H9 (cell line): ENCODE measurements at regions not wholly inside any gene's neighbourhood (a gene's known extent, or its start where the extent isn't known, plus 50 kb on each side); places are given as distances from the start of the nearest gene placed in this dataset.

Experiments
- DNase-seq: peaks from one replicate; pipeline ENCODE4 v3.0.0-alpha.2; 2017
- H2AFZ ChIP-seq: one replicate; pipeline ENCODE4 v1.6.1; 2013; ENCODE audit warnings: mild to moderate bottlenecking, low read length, control low read depth, moderate library complexity
- H2AK5ac ChIP-seq: 2 replicates; pipeline ENCODE4 v1.6.1; 2013; ENCODE audit warnings: low read length, control low read depth, mixed read lengths; ENCODE audit not compliant: insufficient read length
- H2BK120ac ChIP-seq: one replicate; pipeline ENCODE4 v1.6.1; 2013; ENCODE audit warnings: low read depth, mild to moderate bottlenecking, low read length, control low read depth, inconsistent platforms; ENCODE audit not compliant: poor library complexity, severe bottlenecking
- H2BK12ac ChIP-seq: 2 replicates; pipeline ENCODE4 v1.6.1; 2013; ENCODE audit warnings: low read length, control low read depth, mixed read lengths, low read depth; ENCODE audit not compliant: insufficient read length
- H2BK15ac ChIP-seq: 2 replicates; pipeline ENCODE4 v1.6.1; 2013; ENCODE audit warnings: low read depth, low read length, control low read depth
- H2BK20ac ChIP-seq: one replicate; pipeline ENCODE4 v1.6.1; 2013; ENCODE audit warnings: low read depth, mild to moderate bottlenecking, low read length, control low read depth, inconsistent platforms; ENCODE audit not compliant: poor library complexity, severe bottlenecking
- H2BK5ac ChIP-seq: 2 replicates; pipeline ENCODE4 v1.6.1; 2013; ENCODE audit warnings: low read length, control low read depth, mixed read lengths; ENCODE audit not compliant: insufficient read length
- H3K14ac ChIP-seq: 2 replicates; pipeline ENCODE4 v1.6.1; 2013; ENCODE audit warnings: low read length, control low read depth; ENCODE audit not compliant: insufficient read depth
- H3K18ac ChIP-seq: 2 replicates; pipeline ENCODE4 v1.6.1; 2013; ENCODE audit warnings: low read depth, mild to moderate bottlenecking, mixed read lengths, low read length, control low read depth; ENCODE audit not compliant: insufficient read length
- H3K23ac ChIP-seq: 2 replicates; pipeline ENCODE4 v1.6.1; 2013; ENCODE audit warnings: low read length, control low read depth, mixed read lengths, low read depth; ENCODE audit not compliant: insufficient read length
- H3K23me2 ChIP-seq: 2 replicates; pipeline ENCODE4 v1.6.1; 2013; ENCODE audit warnings: low read depth, mild to moderate bottlenecking, mixed read lengths, low read length, control low read depth; ENCODE audit not compliant: insufficient read length, poor library complexity, severe bottlenecking
- H3K27ac ChIP-seq: 2 replicates; pipeline ENCODE4 v1.5.1; 2013; ENCODE audit warnings: low read length, control low read depth, mixed read lengths, low read depth; ENCODE audit not compliant: insufficient read length
- H3K27me3 ChIP-seq: 2 replicates; pipeline ENCODE4 v1.6.1; 2013; ENCODE audit warnings: low read length, control low read depth, inconsistent platforms; ENCODE audit not compliant: insufficient read depth
- H3K4ac ChIP-seq: 2 replicates; pipeline ENCODE4 v1.6.1; 2013; ENCODE audit warnings: low read depth, mild to moderate bottlenecking, control low read depth, inconsistent platforms, low read length, moderate library complexity
- H3K4me1 ChIP-seq: 2 replicates; pipeline ENCODE4 v1.6.1; 2013; ENCODE audit warnings: low read length, control low read depth, inconsistent platforms; ENCODE audit not compliant: insufficient read depth
- H3K4me2 ChIP-seq: 2 replicates; pipeline ENCODE4 v1.6.1; 2013; ENCODE audit warnings: low read length, control low read depth, mixed read lengths; ENCODE audit not compliant: insufficient read length, insufficient read depth
- H3K56ac ChIP-seq: 2 replicates; pipeline ENCODE4 v1.6.1; 2013; ENCODE audit warnings: low read depth, mild to moderate bottlenecking, mixed read lengths, low read length, control low read depth; ENCODE audit not compliant: insufficient read length
- H3K79me1 ChIP-seq: 2 replicates; pipeline ENCODE4 v1.6.1; 2013; ENCODE audit warnings: low read depth, mild to moderate bottlenecking, moderate library complexity, low read length, control low read depth, inconsistent platforms; ENCODE audit not compliant: insufficient read depth, poor library complexity, severe bottlenecking
- H3K79me2 ChIP-seq: 2 replicates; pipeline ENCODE4 v1.6.1; 2013; ENCODE audit warnings: low read length, control low read depth, inconsistent platforms; ENCODE audit not compliant: insufficient read depth
- H3K9ac ChIP-seq: 2 replicates; pipeline ENCODE4 v1.6.1; 2013; ENCODE audit warnings: low read length, control low read depth, mixed read lengths; ENCODE audit not compliant: insufficient read length; ENCODE audit errors: extremely low read depth
- H3K9me3 ChIP-seq: one replicate; pipeline ENCODE4 v1.6.1; 2013; ENCODE audit warnings: low read depth, low read length, inconsistent platforms; ENCODE audit not compliant: control insufficient read depth
- H3T11ph ChIP-seq: one replicate; pipeline ENCODE4 v1.6.1; 2013; ENCODE audit warnings: mild to moderate bottlenecking, low read length, control low read depth, inconsistent platforms
- H4K20me1 ChIP-seq: one replicate; pipeline ENCODE4 v1.6.1; 2013; ENCODE audit not compliant: control insufficient read depth, insufficient read length, insufficient read depth
- H4K5ac ChIP-seq: 2 replicates; pipeline ENCODE4 v1.6.1; 2013; ENCODE audit warnings: low read depth, mild to moderate bottlenecking, mixed read lengths, low read length, control low read depth; ENCODE audit not compliant: insufficient read length
- H4K8ac ChIP-seq: replicated peaks from 2 replicates; pipeline ENCODE4 v1.6.1; 2013; ENCODE audit warnings: low read length, control low read depth, mixed read lengths, low read depth; ENCODE audit not compliant: insufficient read length
- H4K91ac ChIP-seq: 2 replicates; pipeline ENCODE4 v1.6.1; 2013; ENCODE audit warnings: low read depth, mild to moderate bottlenecking, moderate library complexity, mixed read lengths, low read length, control low read depth; ENCODE audit not compliant: insufficient read length
- H3K27ac Mint-ChIP-seq, 3 experiments: 2 replicates in 2 of 3; 3 replicates in 1 of 3; pipeline ENCODE4 v1.8.0; 2020 to 2021; ENCODE audit warnings: mixed read lengths in 3 of 3, mild to moderate bottlenecking in 1 of 3, moderate library complexity in 1 of 3
- H3K27me3 Mint-ChIP-seq: 2 replicates; pipeline ENCODE4 v1.8.0; 2021; ENCODE audit warnings: low read depth, mild to moderate bottlenecking, moderate library complexity, mixed read lengths
- H3K36me3 Mint-ChIP-seq, 3 experiments: 2 replicates in 2 of 3; 3 replicates in 1 of 3; pipeline ENCODE4 v1.8.0; 2020 to 2021; ENCODE audit warnings: low read depth in 3 of 3, mixed read lengths in 3 of 3; ENCODE audit not compliant: insufficient read depth in 1 of 3
- H3K4me1 Mint-ChIP-seq, 2 experiments: 2 replicates each; pipeline ENCODE4 v1.8.0; 2020; ENCODE audit warnings: mixed read lengths in 2 of 2
- H3K4me3 Mint-ChIP-seq, 2 experiments: 2 replicates in 1 of 2; 3 replicates in 1 of 2; pipeline ENCODE4 v1.8.0; 2020 to 2021; ENCODE audit warnings: mild to moderate bottlenecking in 2 of 2, mixed read lengths in 2 of 2, moderate library complexity in 1 of 2
- H3K9me3 Mint-ChIP-seq, 2 experiments: 2 replicates in 1 of 2; 3 replicates in 1 of 2; pipeline ENCODE4 v1.8.0; 2020; ENCODE audit warnings: mild to moderate bottlenecking in 2 of 2, mixed read lengths in 2 of 2, moderate library complexity in 1 of 2
- CTCF ChIP-seq: fragments of 200-600 bp; sonication (generic); conservative IDR thresholded peaks from 3 replicates; pipeline ENCODE4 v1.8.0; 2021; ENCODE audit warnings: antibody characterized with exemption, mild to moderate bottlenecking
- WGBS: extraction: QIAGEN DNeasy Blood & Tissue Kit; methylation state at CpG from one replicate; pipeline ENCODE4 v1.1.7; 2013; ENCODE audit warnings: missing lambda C conversion rate, low lambda C conversion rate, mixed read lengths; ENCODE audit not compliant: insufficient read length; ENCODE audit errors: extremely low coverage; 5-methylcytosine and 5-hydroxymethylcytosine counted together

- DNase-seq: no peak
- WGBS: no CpG with 5 or more reads among the region's 2 CpGs
- no peak overlapping the region for H3K4me3 Mint-ChIP-seq
Measured at GRCh38 chr7:91375378-91375777, 111.1 kb downstream of the FZD1 start.

More at GRCh38 chr7:91375378-91375777, 111.1 kb downstream of the FZD1 start:
- Histone ChIP-seq H3K14ac (no peak overlapping the region), H4K20me1 (no peaks in the 10 kb centered on the region), H3K9me3 (no peaks in the 10 kb centered on the region), H3K79me1 (no peaks in the 10 kb centered on the region), H3K27ac (no peak overlapping the region), H2AFZ (no peak overlapping the region), H2AK5ac (no peak overlapping the region), H3K23ac (no peak overlapping the region), H4K91ac (no peak overlapping the region), H3K79me2 (no peaks in the 10 kb centered on the region), H2BK20ac (no peak overlapping the region), H3K4ac (no peak overlapping the region), H2BK12ac (no peak overlapping the region), H3K9ac (no peak overlapping the region), H3K4me1 (no peaks in the 10 kb centered on the region), H3K56ac (no peak overlapping the region), H2BK120ac (no peak overlapping the region), H3K4me2 (no peak overlapping the region), H3K27me3 (no peaks in the 10 kb centered on the region), H2BK15ac (no peak overlapping the region), H3T11ph (no peak overlapping the region), H4K8ac (no peak overlapping the region), H2BK5ac (no peak overlapping the region), H3K18ac (no peak overlapping the region), H3K23me2 (no peaks in the 10 kb centered on the region), H4K5ac (no peak overlapping the region)
- Mint-ChIP-seq H3K4me1 (peaks cover 26 to 34% of the 10 kb centered on the region in 2 experiments), H3K27ac (no peak overlapping the region), H3K9me3 (no peaks in the 10 kb centered on the region; a peak in 1 of 5 replicates), H3K27me3 (peaks cover 15% of the 10 kb centered on the region), H3K36me3 (no peaks in the 10 kb centered on the region; a peak in 1 of 7 replicates)
- TF ChIP-seq CTCF: no peak
